ENCODE measurements at regions not wholly inside any gene's neighbourhood (a gene's known extent, or its start where the extent isn't known, plus 50 kb on each side); places are given as distances from the start of the nearest gene placed in this dataset.

DNA sequence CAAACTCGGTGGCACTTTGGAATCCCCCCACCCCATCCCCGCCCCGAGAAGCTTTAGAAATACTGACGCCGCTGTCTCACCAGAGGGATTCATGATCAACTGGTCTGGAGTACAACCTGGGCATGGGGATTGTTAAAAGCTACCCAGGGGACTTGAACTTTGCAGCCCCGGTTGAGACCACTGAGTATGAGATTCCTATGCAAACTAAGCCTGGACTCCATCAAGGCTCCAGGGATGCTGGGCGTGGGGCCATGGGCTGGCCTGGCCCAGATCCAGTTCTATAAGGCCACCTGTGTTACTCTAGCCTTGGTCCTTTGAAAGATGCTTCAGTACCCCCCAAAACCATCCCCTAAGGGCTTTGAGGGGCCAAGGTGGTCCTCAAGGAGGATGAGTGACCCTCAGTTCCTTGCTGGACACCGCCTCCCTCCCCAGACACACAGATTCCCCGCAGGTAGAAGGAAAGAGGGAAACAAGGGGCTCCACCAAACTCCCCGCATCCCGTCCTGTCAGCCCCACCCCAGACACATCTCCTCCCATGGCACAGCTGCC, 68.5 kb downstream of the MRPL36 start:
- DNase-seq = no peak

DNA sequence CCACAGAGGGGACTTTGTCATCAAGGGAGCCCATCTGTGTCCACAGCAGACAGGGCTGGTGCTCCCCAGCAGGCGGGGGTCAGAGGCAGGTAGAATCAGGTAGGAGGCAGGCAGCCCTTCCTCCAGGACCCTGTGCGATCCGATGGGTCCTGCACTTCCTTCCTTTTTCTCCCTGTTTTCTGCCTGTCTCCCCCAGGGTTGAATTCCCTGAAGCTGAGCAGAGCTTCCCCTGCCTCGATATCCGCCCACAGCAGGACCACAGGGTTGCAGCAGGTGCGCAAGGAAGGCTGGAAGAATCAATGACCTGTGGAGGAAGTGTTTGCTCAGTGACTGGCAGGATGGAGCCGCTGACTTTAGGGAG, 69.2 kb downstream of the MRPL36 start:
- DNase-seq = no peak

DNA sequence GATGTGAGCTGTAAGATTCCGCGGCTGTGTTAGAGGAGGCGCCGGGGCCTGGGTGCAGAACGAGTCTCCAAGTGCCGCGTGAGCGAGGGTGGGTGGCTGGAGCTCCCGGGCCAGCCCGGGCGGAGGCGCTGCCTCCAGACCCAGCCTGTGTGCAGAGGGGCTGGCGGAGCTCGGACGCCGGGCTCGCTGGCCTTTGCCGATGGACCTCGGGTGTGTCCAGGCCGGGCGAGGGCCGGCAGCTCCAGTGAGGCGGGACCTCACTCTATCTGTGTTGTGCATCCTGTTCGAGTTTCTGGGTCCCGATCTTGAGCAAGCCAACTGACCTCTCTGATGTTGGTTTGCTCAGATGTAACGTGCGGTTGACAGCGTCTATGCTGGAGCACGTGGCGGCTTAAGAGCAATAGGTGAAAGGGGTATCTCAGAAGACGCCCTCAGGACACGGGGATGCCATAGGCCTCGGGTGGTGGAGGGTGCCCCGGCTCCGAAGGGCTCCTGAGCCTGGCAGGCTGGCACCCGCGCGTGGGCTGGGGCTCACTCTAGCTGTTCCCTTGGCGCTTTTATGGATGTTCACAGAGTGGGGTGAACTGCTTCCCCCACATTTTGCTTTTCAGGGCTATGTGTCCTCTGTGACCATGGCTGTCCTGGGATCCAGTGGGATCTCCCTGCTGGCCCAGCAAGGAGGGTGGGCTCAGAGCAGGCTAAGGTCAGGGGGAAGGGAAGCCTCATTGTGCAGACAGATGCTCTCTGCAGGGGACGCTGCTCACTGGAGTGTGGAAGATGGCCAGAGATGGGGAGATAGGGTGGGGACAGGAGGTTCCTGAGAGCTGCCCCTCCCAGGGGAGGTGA, 69.8 kb downstream of the MRPL36 start:
- DNase-seq = no peak

DNA sequence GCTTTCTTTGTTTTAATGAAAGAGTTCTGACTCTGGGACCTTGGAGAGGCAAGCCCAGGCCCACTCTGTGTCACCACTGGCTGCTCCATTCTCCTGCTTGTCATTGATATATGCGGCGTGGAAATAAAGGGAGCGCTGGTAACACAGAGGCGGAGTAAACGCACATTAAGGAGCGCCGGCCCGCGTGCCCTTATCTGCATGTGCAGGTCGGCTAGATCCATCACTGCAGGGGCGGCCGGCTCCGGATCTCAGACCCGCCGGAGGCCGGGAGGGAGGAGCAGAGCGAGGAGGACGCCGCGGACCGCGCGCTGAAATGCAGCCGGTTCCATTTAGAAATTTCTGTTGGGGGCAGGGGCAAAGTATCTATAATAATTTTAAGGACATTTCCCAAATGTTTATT, 70.8 kb downstream of the MRPL36 start:
- no peak for DNase-seq

DNA sequence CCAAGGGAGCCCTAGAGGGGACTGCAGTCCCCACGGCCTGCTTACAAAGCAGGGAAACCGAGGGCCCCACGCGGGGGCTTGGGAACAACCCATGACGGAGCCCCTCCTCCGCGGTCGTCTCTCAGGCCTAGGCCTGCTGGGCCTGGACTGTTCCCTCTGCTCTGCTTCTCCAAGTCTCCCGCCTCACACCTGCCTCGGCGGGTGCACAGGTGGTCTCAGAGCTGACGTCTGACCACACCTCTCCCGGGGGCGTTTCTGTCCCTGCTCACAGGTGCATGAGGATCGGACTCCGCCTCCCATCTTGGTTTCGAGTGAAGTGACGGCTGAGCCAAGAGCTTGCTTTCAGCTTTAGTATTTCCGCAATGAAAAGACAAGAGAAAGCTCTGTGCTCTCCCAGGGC, 72.1 kb downstream of the MRPL36 start:
- DNase-seq = no peak

DNA sequence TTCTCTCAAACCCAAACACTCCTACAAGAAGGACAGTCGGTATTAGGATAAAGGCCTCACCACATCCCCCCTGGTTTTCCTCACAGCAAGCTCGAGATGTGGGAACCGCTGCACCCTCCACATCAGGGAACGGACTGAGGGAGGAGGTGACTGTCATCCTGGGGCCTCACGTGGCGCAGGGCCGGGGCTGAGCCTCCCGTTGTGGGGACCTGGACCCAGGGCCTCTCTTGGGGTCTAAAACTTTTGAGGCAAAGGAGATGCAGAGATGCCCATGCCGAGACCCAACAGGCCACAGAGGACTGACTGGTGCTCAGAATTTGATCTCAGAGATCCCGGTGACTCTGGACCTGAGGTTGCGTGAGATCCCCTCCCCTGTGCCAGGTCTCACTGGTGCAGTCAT, 72.7 kb downstream of the MRPL36 start:
- DNase-seq = no peak

DNA sequence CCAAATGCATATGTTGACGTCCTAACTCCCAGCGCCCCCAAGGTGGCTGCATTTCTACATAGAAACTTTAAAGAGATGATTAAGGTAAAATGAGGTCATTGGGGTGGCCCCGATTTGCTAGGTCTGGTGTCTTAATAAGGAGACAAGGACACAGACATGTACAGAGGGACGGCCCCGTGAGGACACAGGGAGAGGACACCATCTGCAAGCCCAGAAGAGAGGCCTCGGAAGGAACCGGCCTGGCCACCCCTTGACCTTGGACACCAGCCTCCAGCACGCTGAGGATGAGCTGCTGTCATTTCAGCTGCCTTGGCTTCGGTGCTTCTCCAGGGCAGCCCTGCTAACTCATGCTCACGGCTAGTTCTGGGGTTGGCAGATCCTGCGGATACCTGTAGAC, 73.2 kb downstream of the MRPL36 start:
- DNase-seq = no peak

DNA sequence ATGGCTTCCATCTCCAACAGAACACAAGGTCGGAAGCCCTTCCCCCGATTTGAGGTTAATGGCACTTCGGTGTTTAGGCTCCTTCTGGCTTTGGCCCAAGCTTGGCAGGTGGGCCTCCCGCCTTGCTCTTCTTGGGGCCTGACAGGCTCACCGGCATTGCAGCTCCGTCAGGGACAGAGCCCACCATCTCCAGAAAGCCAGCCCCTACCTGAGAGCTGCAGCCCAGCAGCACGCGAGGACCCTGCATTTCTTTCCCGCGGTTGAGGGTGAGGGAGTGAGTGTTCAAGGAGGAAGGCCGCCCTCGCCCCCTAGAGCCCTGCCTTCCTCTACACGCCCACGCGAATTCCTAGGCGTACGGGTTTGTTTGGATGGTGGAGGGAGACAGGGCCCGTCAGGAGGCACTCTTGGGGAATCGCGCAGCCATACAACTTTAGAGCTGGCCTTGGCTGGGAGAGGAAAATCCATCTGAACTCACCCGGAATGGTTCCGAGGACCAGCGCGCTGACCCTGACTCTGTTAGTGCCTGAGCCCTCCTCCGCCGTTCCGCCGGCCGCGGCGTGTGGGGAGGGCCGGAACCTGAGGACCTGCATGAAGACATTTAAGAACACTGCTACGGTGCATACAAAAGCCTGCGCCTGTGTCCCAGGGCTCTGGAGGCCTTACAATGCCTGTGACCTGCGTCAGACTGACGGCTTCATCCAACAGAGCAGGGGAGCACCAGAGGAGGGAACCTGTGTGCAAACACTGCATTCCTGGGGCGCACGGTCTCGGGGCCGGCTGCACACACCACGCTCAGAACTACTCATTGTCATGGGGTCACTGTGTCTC, 73.8 kb downstream of the MRPL36 start:
- DNase-seq = no peak

DNA sequence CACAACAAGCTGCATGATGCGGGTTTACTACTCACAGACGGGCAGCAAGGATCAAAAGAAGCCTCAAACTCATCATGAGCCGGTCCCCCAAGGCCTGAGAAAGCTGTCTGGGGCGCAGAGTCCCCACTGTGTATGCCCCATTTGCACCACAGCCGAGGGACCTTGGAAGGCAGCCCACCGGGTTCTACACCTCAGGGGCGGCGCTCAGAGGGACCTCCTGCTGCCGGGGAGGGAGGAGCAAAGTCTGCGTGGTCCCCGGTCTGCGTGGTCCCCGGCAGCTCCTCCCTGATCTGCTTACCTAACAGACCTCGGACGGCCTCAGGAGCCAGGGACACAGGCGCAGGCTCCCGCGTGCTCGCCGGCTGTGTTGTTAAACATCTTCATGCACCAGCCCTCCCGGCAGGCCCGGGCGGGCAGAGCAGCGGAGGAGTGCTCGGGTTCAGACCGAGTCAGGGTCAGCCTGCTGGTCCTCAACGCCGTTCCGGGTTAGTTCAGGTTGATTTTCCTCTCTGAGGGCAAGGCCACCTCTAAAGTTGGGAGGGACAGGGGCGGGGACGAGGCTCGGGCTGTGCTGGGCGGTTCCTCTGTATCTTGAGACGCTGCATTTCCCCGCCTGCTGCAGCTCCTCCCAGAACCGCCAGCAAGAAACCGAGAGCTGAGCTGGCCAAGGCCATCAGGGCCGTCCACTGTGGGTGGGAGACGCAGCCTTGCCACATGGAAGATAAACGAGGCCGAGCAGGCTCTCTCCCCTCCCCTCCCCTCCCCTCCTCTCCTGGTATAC, 74.6 kb downstream of the MRPL36 start:
- DNase-seq = peak; percentile 22 to 42

DNA sequence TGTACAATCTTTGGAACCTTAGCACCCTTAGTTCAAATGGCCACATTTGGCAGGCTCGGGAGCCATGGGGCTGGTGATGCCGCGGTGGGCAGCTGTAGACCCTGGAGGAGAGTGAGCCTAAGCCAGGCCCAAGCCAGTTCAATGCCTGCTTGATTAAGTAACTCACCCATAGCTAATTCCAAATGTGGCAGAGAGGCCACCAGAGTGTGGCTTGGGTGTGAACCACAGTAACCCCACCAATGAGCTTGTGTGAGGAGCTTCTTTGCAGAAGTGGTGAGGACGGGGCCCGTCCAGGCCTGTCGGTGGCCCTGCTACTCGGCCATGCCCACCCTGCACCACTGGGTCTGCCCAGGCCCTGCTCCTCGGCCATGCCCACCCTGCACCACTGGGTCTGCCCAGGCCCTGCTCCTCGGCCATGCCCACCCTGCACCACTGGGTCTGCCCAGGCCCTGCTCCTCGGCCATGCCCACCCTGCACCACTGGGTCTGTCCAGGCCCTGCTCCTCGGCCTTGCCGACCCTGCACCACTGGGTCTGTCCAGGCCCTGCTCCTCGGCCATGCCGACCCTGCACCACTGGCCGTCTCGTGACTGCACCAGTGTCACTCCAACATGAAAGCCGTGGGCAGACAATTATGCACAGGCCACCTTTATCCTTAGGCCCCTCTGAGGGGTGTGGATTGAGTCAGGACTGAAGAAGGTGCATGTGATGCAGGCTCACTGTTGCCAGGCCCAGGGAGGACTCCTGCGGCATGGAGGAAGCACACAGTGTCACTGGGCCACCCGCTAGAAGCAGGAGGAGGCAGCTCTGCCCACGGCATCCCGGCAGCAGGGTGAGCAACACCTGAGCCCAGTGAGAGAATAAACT, 75.4 kb downstream of the MRPL36 start:
- no peak for DNase-seq

DNA sequence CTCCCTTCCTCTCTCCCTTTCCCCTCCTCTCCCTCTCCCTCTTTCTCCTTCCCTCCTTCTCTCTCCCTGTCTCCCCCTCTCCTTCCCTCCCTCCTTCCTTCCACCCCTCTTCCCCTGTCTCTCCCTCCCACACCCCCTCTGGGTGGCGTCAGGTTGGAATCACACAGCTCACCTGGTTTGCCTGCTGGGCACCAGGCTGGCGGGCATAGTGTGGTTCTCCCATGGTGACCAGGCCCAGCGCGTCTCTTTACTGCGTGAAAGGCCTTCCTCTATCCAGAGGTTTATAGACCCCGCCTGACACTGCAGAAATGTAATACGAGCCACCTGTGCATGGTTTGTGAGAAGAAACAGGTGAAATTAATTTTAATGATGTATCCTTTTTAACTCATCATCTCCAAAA, 76.2 kb downstream of the MRPL36 start:
- no peak for DNase-seq

DNA sequence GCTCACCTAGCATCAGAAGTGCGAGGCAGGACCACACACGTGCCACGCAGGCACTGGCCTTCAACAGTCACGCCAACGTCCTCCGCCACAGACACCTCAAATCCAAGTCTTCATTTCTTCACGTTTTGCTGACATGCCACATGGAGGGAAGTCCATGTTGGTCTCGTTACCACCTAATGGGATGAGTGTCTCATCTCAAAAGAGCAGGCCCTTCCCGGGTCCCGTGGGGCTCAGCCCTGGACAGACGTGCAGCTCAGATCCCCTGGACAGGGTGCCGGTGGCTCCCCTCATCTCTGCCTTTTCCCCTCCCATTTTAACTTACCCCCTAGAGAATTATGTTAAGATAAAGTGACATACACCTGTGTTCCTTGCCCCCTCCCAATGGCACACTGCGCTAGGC, 76.8 kb downstream of the MRPL36 start:
- DNase-seq = no peak

DNA sequence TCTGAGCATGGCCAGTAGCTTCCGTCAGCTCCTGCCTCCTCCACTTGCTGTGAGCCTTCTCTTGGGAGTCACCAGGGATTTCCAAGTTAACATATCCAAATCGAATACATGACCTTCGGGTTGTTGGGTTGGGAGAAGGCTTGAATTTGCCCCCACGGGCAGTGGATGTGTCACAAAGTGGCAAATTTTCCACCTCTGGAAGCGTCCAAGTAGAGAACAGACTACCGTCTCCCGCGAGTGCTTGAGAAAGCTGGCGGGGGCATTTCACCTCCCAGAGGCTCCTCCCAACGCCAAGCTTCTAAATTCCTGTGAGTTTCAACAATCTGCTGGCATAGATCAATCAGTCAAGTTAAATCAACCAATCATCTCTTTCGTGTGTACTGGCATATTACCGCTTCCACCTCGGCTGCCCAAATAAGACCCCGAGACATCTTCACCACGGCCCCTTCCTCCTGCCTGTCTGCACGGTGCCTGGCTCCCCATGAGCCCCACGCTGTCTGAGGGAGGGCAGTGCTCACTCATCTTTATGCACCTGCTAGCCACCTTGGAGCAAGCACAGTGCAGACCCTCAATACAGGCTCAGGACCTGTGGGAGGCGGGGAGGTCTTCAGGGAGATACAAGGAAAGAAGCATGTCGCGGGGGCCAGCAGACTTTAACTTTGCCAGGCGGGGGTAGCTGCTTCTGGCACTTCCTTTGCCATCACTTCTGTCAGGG, 79.1 kb downstream of the MRPL36 start:
- DNase-seq = no peak

DNA sequence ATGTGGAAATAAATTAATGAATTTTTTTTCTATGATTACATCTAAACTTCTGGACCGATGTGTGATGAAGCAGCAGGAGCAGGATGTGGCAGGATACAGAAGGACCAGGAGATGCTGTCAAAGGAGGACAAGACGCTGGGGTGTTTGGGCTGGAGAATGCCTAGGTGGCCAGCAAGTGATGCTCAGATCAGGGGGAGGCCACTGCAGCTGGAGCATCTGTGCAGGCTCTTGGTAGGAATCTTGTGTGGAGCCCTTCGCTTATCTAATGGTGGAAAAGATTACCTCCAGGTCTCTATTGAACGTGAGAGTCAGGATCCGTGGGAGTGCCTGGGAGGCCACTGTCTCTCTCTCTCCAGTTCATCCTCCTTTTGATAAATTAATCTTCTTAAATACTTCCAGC, 79.8 kb downstream of the MRPL36 start:
- no peak for DNase-seq

DNA sequence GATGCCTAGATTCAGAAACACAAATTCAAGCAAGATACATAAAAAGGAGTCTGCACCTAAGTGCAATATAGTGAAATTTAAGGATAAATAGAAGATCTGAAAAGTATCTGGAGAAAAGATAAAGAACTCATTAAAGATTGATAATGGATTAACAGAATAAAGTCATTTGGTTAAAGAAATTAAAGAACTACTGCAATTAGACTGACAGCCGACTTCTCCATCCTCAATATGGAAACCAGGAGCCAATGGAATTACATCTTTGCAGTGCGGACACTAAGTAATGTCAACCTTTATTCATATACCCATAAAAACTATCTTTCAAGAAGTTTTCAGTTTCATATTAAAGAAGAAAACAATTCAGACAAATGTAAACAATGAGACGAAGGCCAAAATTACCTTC, 81.0 kb downstream of the MRPL36 start:
- DNase-seq = no peak

DNA sequence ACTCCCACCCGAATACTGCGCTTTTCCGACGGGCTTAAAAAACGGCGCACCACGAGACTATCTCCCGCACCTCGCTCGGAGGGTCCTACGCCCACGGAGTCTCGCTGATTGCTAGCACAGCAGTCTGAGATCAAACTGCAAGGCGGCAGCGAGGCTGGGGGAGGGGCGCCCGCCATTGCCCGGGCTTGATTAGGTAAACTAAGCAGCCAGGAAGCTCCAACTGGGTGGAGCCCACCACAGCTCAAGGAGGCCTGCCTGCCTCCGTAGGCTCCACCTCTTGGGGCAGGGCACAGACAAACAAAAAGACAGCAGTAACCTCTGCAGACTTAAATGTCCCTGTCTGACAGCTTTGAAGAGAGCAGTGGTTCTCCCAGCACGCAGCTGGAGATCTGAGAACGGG, 89.5 kb downstream of the MRPL36 start:
- DNase-seq = peak; percentile 16 to 18

DNA sequence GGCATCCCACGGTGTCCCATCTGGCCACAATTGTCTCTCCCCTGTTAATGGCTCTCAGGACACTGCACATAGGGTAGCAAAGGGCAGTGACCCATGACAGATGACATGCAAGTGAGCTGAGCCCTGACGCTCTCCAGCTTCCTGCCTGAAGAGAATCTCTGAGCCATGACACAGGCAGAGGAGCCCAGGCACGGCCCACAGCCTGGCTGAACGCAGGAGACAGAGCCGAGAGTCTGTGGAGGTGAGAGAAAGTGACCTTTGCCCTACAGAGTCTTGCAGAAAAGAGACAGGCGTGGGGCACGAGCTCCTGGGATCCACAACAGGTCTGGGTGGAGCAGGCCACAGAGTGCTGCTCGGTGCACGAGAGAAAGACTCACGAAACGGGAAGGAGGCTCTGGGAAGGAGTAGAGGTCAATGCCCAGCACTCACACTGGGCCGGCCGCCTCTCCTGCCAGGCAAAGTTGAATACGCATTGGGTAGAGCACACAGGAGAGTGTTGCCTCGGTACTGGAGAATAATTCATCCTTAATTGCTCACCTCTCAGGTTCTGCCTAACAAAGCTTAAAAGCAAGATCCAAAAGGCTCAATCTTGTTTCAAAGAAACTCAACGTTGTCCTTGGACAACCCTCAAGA, 90.3 kb downstream of the MRPL36 start:
- no peak for DNase-seq

DNA sequence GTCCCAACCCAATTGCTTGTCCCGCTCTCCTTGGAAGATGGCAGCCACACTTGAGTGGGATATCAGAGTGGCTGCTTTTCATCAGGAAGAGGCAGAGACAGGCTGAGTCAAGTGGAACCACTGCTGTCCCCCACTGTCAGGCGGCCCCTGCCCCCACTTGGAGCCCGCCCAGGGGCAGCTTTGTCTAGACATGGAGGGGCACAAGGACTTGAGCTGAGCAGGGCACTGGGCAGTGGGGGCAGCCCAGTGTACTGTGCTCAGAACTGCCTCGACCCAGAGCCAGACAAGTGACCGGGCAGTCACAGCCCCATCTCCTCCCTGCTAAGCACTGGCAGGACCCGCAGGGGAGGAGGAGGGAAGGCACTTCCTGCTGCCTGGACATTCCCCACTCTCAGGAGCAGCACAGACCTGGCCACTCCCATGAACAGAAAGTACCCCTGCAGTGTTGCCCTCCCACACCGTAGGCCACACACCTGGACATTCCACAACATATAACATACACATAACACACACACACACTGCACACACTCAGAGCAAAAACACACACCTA, 91.0 kb downstream of the MRPL36 start:
- DNase-seq = no peak

DNA sequence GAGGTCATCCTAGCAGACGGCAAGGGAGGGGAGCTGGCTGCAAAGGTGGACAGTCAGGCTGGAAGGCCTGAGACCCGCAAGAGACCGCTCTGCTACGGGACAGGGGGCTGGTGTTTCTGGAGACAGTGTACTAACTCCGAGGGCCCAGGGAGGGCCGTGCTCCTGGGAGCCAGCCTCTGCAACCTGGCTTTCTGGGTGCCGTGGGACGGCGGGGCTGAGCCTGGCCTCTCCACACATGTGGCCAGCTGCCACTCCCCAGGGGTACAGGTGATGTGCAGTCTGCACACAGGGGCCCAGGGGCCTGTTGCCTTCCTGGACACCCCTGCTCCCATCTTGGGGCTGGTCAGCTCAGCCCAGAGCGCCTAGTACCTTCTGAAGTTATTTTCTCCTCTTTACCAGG, 92.2 kb downstream of the MRPL36 start:
- no peak for DNase-seq

DNA sequence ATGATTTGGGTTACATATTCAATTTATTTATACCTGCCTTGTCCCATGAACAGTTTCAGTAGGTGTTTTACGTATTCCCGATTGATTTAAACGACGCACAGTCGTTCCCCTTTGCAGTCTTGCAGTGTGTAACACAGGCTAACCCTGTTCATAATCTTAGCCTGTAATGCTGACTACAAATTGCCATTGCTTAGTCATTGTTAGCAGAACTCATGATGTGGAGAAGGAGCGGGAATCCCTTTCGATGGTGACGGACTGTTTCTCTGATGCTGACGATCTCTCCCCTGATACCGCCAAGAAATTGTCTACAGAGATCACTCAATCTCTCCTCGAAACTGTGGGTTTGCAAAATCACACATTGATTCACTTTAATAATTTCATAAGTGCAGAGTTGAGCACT, 93.2 kb downstream of the MRPL36 start:
- no peak for DNase-seq

DNA sequence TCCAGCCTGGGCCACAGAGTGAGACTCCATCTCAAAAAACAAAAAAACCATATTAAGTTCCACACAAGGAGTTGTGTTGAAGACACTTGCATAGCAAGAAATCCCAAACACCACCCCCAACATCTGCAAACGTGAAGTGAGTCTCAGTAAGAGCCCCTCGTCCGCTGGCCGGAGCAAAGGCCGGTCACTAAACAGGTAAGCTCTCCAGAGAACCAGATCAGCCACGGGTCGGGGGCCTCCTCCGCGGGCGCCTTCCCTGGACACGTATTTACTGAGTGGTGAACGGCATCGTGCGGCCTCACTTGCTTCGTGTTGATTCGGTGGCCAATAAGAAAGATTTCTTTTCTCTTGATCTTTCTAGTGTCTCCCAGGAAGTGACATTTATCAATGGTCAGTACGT, 93.6 kb downstream of the MRPL36 start:
- DNase-seq = no peak
